GM21723 (cell line): ENCODE measurements at regions not wholly inside any gene's neighbourhood (a gene's known extent, or its start where the extent isn't known, plus 50 kb on each side); places are given as distances from the start of the nearest gene placed in this dataset.

Experiments used
- ATAC-seq: cut with Tn5 transposase; IDR thresholded peaks from one replicate; pipeline ENCODE4 v1.9.1; 2021; ENCODE audit warnings: mild to moderate bottlenecking, moderate library complexity; ENCODE audit not compliant: unreplicated experiment

GRCh38 chr2:103103678-103104077, 341.8 kb downstream of the TMEM182 start:
- ATAC-seq, result no peak

- ATAC-seq, result no peak
Measured at GRCh38 chr2:103119352-103119751, 357.5 kb downstream of the TMEM182 start.

GRCh38 chr2:103121106-103121505, 359.3 kb downstream of the TMEM182 start:
- ATAC-seq, result no peak

- ATAC-seq, result no peak
Measured at GRCh38 chr2:103123516-103123915, 361.7 kb downstream of the TMEM182 start.

GRCh38 chr2:103130857-103131256, 369.0 kb downstream of the TMEM182 start:
- ATAC-seq, result no peak

- ATAC-seq, result peak; percentile 84
Measured at GRCh38 chr2:103132536-103133217, 370.8 kb downstream of the TMEM182 start.

GRCh38 chr2:103135679-103136078, 373.8 kb downstream of the TMEM182 start:
- ATAC-seq, result no peak

- ATAC-seq, result peak; percentile 78
Measured at GRCh38 chr2:103138123-103138901, 376.5 kb downstream of the TMEM182 start.

- peak; percentile 42 for ATAC-seq
Measured at GRCh38 chr2:103139628-103140268, 377.9 kb downstream of the TMEM182 start.

GRCh38 chr2:103144837-103145236, 383.0 kb downstream of the TMEM182 start:
- no peak for ATAC-seq

GRCh38 chr2:103145739-103146138, 383.9 kb downstream of the TMEM182 start:
- ATAC-seq, result no peak

- ATAC-seq, result no peak
Measured at GRCh38 chr2:103151046-103151445, 389.2 kb downstream of the TMEM182 start.

- no peak for ATAC-seq
Measured at GRCh38 chr2:103152556-103152955, 390.7 kb downstream of the TMEM182 start.

GRCh38 chr2:103153580-103154284, 391.9 kb downstream of the TMEM182 start:
- no peak for ATAC-seq

GRCh38 chr2:103155308-103155707, 393.5 kb downstream of the TMEM182 start:
- no peak for ATAC-seq

GRCh38 chr2:103159018-103159417, 397.2 kb downstream of the TMEM182 start:
- ATAC-seq, result no peak

GRCh38 chr2:103161456-103162289, 399.8 kb downstream of the TMEM182 start:
- ATAC-seq, result no peak

GRCh38 chr2:103164748-103165147, 402.9 kb downstream of the TMEM182 start:
- no peak for ATAC-seq

- ATAC-seq, result no peak
Measured at GRCh38 chr2:103165836-103166235, 404.0 kb downstream of the TMEM182 start.
